ENCODE measurements at regions not wholly inside any gene's neighbourhood (a gene's known extent, or its start where the extent isn't known, plus 50 kb on each side); places are given as distances from the start of the nearest gene placed in this dataset.

- TF ChIP-seq ZNF317 (CRISPR knock-in tag; IDR thresholded peaks at IDR 0.05; ENCODE audit: borderline replicate concordance, low read depth) (no peak), ZNF138 (CRISPR knock-in tag; conservative IDR thresholded peaks at IDR 0.05) (no peak), ZNF512 (CRISPR knock-in tag; IDR thresholded peaks at IDR 0.05; ENCODE audit: borderline replicate concordance) (no peak), ZBTB43 (CRISPR knock-in tag; IDR thresholded peaks at IDR 0.05) (no peak), ZNF281 (CRISPR knock-in tag; IDR thresholded peaks at IDR 0.05) (no peak), KAT7 (CRISPR knock-in tag; IDR thresholded peaks at IDR 0.05; ENCODE audit: borderline replicate concordance) (no peak), E2F1 (CRISPR knock-in tag; IDR thresholded peaks at IDR 0.05) (no peak), CREB1 (CRISPR knock-in tag; IDR thresholded peaks at IDR 0.05) (no peak), ESRRA (CRISPR knock-in tag; IDR thresholded peaks at IDR 0.05; ENCODE audit: borderline replicate concordance) (no peak), ZNF423 (CRISPR knock-in tag; IDR thresholded peaks at IDR 0.05) (no peak), NFATC4 (CRISPR knock-in tag; IDR thresholded peaks at IDR 0.05) (no peak), IRF2 (CRISPR knock-in tag; IDR thresholded peaks at IDR 0.05; ENCODE audit: borderline replicate concordance, low read depth) (no peak), AFF4 (CRISPR knock-in tag; IDR thresholded peaks at IDR 0.05; ENCODE audit: borderline replicate concordance) (no peak), ELF4 (CRISPR knock-in tag; IDR thresholded peaks at IDR 0.05; ENCODE audit: low read depth) (no peak), ZSCAN18 (CRISPR knock-in tag; IDR thresholded peaks at IDR 0.05) (no peak), NFE2L1 (CRISPR knock-in tag; IDR thresholded peaks at IDR 0.05) (no peak), TEAD1 (CRISPR knock-in tag; IDR thresholded peaks at IDR 0.05) (no peak), FOXJ3 (CRISPR knock-in tag; IDR thresholded peaks at IDR 0.05; ENCODE audit: borderline replicate concordance) (no peak), ZMAT4 (CRISPR knock-in tag; IDR thresholded peaks at IDR 0.05) (no peak), FOXP1 (CRISPR knock-in tag; IDR thresholded peaks at IDR 0.05; ENCODE audit: borderline replicate concordance) (no peak)
- DNase-seq (ENCODE audit: low spot score) (no peak), ATAC-seq (no peak)
- ChIA-PET CTCF (no interaction called here), POLR2A (no interaction called here)
- no peaks in the 10 kb centered on the region for H3K27me3 Mint-ChIP-seq (ENCODE audit: low read depth)
- no peak overlapping the region for H3K27ac Mint-ChIP-seq
- peaks cover 20% of the 10 kb centered on the region for H3K9me3 Mint-ChIP-seq
- H3K4me1 Mint-ChIP-seq: peaks cover 17% of the 10 kb centered on the region
- no peaks in the 10 kb centered on the region for H3K36me3 Mint-ChIP-seq
- no peak overlapping the region for H3K4me3 Mint-ChIP-seq
Measured at GRCh38 chr11:35083431-35084238, 55.3 kb upstream of the CD44 start.
